Bronchial epithelial cell (primary cell): ENCODE measurements at regions not wholly inside any gene's neighbourhood (a gene's known extent, or its start where the extent isn't known, plus 50 kb on each side); places are given as distances from the start of the nearest gene placed in this dataset.
"Not testable (repeated sequence)": the region's sequence is repeated elsewhere in the genome, so short reads cannot be mapped to it uniquely, and the experiment has no call there.

Experiments used
- DNase-seq: peaks from one replicate; pipeline ENCODE4 v3.0.0-alpha.2; 2010; ENCODE audit warnings: low read depth
- FAIRE-seq: peaks from 2 replicates; lab custom pipeline; 2011; peaks lifted over from hg19 to GRCh38; lab: Jason Lieb, UNC
- H3K27me3 ChIP-seq: 2 replicates; pipeline ENCODE4 v1.5.1; 2011; ENCODE audit warnings: low read length; ENCODE audit not compliant: control insufficient read depth, insufficient read depth
- H3K36me3 ChIP-seq: 2 replicates; pipeline ENCODE4 v1.5.1; 2011; ENCODE audit warnings: low read length; ENCODE audit not compliant: control insufficient read depth, insufficient read depth
- H3K4me3 ChIP-seq: 2 replicates; pipeline ENCODE4 v1.5.1; 2011; ENCODE audit warnings: mild to moderate bottlenecking, low read depth, low read length, control low read depth
- TF ChIP-seq, protein P1 (sequence below): IDR thresholded peaks from 2 replicates; pipeline ENCODE4 v1.5.1; 2011; ENCODE audit warnings: mild to moderate bottlenecking, moderate library complexity, low read length, control low read depth, inconsistent platforms; ENCODE audit not compliant: insufficient read depth, severe bottlenecking

DNA sequence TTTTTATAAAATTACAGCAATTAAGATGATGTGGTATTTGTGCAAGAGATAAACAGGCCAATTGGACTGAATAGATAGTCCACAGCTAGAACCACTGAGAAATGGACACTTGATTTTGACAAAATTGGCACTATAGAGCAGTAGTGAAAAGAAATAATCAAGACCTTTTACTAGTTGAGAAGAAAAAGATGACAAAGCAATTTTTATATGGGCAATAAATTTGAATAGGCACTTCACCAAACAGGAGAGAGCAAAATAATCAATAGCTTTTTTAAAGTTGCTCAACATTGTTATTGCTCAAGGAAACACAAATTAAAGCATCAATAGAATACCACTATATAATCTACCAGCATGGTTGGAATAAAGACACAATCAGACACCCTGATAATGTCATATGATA lies 193.5 kb upstream of the FTMT start:
- Histone ChIP-seq H3K27me3 (no peaks in the 10 kb centered on the region), H3K36me3 (no peaks in the 10 kb centered on the region), H3K4me3 (no peak overlapping the region)
- TF ChIP-seq, protein P1, sequence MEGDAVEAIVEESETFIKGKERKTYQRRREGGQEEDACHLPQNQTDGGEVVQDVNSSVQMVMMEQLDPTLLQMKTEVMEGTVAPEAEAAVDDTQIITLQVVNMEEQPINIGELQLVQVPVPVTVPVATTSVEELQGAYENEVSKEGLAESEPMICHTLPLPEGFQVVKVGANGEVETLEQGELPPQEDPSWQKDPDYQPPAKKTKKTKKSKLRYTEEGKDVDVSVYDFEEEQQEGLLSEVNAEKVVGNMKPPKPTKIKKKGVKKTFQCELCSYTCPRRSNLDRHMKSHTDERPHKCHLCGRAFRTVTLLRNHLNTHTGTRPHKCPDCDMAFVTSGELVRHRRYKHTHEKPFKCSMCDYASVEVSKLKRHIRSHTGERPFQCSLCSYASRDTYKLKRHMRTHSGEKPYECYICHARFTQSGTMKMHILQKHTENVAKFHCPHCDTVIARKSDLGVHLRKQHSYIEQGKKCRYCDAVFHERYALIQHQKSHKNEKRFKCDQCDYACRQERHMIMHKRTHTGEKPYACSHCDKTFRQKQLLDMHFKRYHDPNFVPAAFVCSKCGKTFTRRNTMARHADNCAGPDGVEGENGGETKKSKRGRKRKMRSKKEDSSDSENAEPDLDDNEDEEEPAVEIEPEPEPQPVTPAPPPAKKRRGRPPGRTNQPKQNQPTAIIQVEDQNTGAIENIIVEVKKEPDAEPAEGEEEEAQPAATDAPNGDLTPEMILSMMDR: no peak
- FAIRE-seq (no peak), DNase-seq (no peak)

DNA sequence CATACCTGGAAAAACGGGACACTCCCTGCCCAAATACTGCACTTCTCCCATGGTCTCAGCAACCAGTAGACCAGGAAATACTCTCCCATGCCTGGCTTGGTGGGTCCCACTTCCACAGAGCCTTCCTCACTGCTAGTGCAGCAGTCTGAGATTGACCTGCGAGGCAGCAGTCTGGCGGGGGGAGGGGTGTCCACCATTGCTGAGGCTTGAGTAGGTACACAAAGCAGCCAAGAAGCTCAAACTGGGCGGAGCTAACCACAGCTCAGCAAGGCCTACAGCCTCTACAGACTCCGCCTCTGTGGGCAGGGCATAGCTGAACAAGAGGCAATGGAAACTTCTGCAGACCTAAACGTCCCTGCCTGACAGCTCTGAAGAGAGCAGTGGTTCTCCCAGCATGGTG lies 191.5 kb upstream of the FTMT start:
- H3K27me3 ChIP-seq: no peaks in the 10 kb centered on the region
- no peak for FAIRE-seq
- no peaks in the 10 kb centered on the region for H3K36me3 ChIP-seq
- no peak for DNase-seq
- TF ChIP-seq, protein P1: no peak
- no peak overlapping the region for H3K4me3 ChIP-seq

DNA sequence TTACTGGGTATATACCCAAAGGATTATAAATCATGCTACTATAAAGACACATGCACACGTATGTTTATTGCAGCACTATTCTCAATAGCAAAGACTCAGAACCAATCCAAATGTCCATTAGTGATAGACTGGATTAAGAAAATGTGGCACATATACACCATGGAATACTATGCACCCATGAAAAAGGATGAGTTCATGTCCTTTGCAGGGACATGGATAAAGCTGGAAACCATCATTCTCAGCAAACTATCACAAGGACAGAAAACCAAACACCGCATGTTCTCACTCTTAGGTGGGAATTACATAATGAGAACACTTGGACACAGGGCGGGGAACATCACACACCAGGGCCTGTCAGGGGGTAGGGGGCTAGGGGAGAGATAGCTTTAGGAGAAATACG lies 186.1 kb upstream of the FTMT start:
- FAIRE-seq, DNase-seq, H3K4me3 ChIP-seq, H3K27me3 ChIP-seq, H3K36me3 ChIP-seq: not testable (repeated sequence)

DNA sequence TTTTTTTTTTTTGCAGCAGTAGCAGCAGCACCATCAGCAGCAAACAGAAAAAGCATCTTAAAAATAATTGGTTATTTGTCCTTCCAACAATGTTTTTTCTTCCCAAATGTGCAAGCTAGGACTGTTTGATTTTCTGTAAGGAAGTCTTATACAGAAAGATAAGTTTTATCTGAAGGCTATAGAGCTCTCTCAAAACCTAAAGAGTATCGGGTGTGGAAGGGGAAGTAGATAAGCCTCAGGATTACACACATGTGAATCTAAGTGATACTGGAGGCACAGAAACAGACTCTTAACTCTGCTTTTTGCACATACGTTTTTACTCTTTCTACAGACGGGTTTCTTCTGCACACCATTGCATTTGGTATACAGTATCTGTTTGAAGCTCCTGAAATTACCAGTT lies 184.4 kb upstream of the FTMT start:
- Histone ChIP-seq H3K36me3 (no peaks in the 10 kb centered on the region), H3K27me3 (no peaks in the 10 kb centered on the region), H3K4me3 (no peak overlapping the region)
- FAIRE-seq (no peak), DNase-seq (no peak)
- TF ChIP-seq, protein P1: no peak

DNA sequence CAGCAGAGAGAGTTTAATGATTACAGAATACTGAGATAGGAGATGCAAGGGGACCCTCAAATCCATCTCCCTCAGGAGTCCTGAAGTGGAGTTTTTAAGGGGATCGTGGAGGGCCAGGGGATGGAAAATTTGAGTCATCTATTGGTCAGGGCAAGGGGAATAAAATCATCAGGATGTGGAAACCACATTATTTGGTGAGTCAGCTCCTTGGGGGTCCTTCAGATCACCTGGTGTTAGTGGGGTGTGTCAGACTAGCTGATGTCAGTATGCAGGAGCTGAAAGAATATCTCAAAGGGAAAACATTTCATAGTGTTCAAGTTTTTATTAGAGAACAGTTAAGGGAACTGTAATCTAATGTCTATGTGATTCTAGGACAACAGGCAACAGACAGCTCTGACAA lies 183.0 kb upstream of the FTMT start:
- no peak for FAIRE-seq
- Histone ChIP-seq H3K27me3 (no peaks in the 10 kb centered on the region), H3K4me3 (no peak overlapping the region), H3K36me3 (no peaks in the 10 kb centered on the region)
- DNase-seq: no peak
- TF ChIP-seq, protein P1: no peak

DNA sequence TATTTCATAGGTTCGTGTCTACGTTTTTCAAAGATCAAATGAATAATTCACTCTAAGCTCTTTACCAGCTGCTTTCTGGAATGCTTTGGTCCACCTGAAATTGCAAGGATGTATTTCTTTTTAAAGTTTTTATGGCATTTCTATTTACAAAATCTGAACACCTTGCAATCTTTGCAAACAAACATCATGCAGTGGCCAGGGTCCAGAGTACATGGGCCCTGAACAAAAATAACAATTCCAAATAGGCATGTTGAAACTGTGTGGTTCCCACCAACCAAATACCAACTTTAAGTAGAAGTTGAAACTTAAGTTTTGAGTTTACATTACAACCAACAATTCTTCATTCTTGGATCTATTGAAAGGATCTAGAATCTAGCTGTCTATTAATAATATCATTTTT lies 180.1 kb upstream of the FTMT start:
- FAIRE-seq: no peak
- H3K4me3 ChIP-seq: no peak overlapping the region
- H3K36me3 ChIP-seq: no peaks in the 10 kb centered on the region
- TF ChIP-seq, protein P1: no peak
- no peaks in the 10 kb centered on the region for H3K27me3 ChIP-seq
- DNase-seq: no peak
